GM12891 (cell line): ENCODE measurements at regions not wholly inside any gene's neighbourhood (a gene's known extent, or its start where the extent isn't known, plus 50 kb on each side); places are given as distances from the start of the nearest gene placed in this dataset.

Source experiments
- POLR2A ChIP-seq: IDR thresholded peaks from 2 replicates; pipeline ENCODE4 v1.6.1; 2011; ENCODE audit warnings: low read depth, low read length, control low read depth
- POLR2AphosphoS5 ChIP-seq: IDR thresholded peaks from 2 replicates; pipeline ENCODE4 v1.6.1; 2011; ENCODE audit warnings: low read depth, low read length, control low read depth
- POU2F2 ChIP-seq: IDR thresholded peaks from 2 replicates; pipeline ENCODE4 v1.6.1; 2011; ENCODE audit warnings: low read depth, mild to moderate bottlenecking, control low read depth, low read length, moderate library complexity
- SPI1 ChIP-seq: IDR thresholded peaks from 2 replicates; pipeline ENCODE4 v1.6.1; 2011; ENCODE audit warnings: low read depth, low read length, control low read depth
- TAF1 ChIP-seq: IDR thresholded peaks from 2 replicates; pipeline ENCODE4 v1.6.1; 2011; ENCODE audit warnings: low read depth, low read length, control low read depth

DNA sequence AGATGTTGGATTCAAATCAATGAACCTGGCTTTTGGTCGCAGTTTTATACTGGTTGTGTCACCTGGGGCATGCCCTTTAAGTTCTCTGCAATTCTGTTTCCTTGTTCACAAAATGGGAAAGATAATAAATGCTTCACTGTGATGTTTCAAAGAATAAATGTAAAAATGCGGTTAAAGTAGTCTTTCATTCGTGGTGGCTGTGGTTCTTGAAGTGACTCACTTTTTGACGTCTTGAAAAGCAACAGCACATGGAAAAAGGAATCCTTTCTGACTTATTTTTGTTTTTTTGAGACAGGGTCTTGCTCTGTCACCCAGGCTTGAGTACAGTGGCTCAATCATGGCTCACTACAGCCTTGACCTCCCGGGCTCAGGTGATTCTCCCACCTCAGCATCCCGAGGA lies 88.4 kb upstream of the SLIT3 start:
- TF ChIP-seq POLR2AphosphoS5, result no peak
- TF ChIP-seq TAF1, result no peak
- no peak for TF ChIP-seq POLR2A
- TF ChIP-seq SPI1, result no peak
- TF ChIP-seq POU2F2, result no peak
